Limb (tissue), 2 donors: ENCODE measurements at regions not wholly inside any gene's neighbourhood (a gene's known extent, or its start where the extent isn't known, plus 50 kb on each side); places are given as distances from the start of the nearest gene placed in this dataset.

Experiments
- DNase-seq, 2 donors: peaks; one replicate each; pipeline ENCODE4 v3.0.0-alpha.2; 2016; ENCODE audit errors: extremely low spot score in 2 of 2

GRCh38 chr7:41795276-41795833, 92.5 kb upstream of the INHBA start:
- DNase-seq: no peak

GRCh38 chr7:41793556-41793955, 90.7 kb upstream of the INHBA start:
- DNase-seq: no peak

- DNase-seq: no peak
These were observed 89.2 kb upstream of the INHBA start for GRCh38 chr7:41792120-41792519.

GRCh38 chr7:41788556-41788955, 85.7 kb upstream of the INHBA start:
- no peak for DNase-seq

GRCh38 chr7:41787651-41788350, 84.9 kb upstream of the INHBA start:
- no peak for DNase-seq

GRCh38 chr7:41786944-41787343, 84.1 kb upstream of the INHBA start:
- no peak for DNase-seq

GRCh38 chr7:41786404-41786803, 83.5 kb upstream of the INHBA start:
- no peak for DNase-seq

- DNase-seq: no peak
These were observed 83.0 kb upstream of the INHBA start for GRCh38 chr7:41785840-41786239.

GRCh38 chr7:41785265-41785664, 82.4 kb upstream of the INHBA start:
- no peak for DNase-seq

GRCh38 chr7:41779918-41780317, 77.0 kb upstream of the INHBA start:
- DNase-seq: no peak

- no peak for DNase-seq
These were observed 75.2 kb upstream of the INHBA start for GRCh38 chr7:41777894-41778596.

GRCh38 chr7:41774966-41775365, 72.1 kb upstream of the INHBA start:
- DNase-seq: no peak

- DNase-seq: no peak
These were observed 70.9 kb upstream of the INHBA start for GRCh38 chr7:41773756-41774155.

- DNase-seq: no peak
These were observed 68.8 kb upstream of the INHBA start for GRCh38 chr7:41771717-41772116.

GRCh38 chr7:41769162-41769561, 66.3 kb upstream of the INHBA start:
- no peak for DNase-seq

GRCh38 chr7:41763626-41764025, 60.7 kb upstream of the INHBA start:
- DNase-seq: no peak

- DNase-seq: no peak
These were observed 59.8 kb upstream of the INHBA start for GRCh38 chr7:41762641-41763040.

GRCh38 chr7:41760293-41760692, 57.4 kb upstream of the INHBA start:
- DNase-seq: no peak

- no peak for DNase-seq
These were observed 55.4 kb upstream of the INHBA start for GRCh38 chr7:41758321-41758720.

GRCh38 chr7:41756650-41757182, 53.8 kb upstream of the INHBA start:
- no peak for DNase-seq

- no peak for DNase-seq
These were observed 52.2 kb upstream of the INHBA start for GRCh38 chr7:41755096-41755495.

GRCh38 chr7:41754046-41754445, 51.2 kb upstream of the INHBA start:
- DNase-seq: no peak
